OCI-LY3 (cell line): ENCODE measurements at regions not wholly inside any gene's neighbourhood (a gene's known extent, or its start where the extent isn't known, plus 50 kb on each side); places are given as distances from the start of the nearest gene placed in this dataset.

ENCODE experiments used
- CTCF ChIP-seq: fragments of 200-600, 300-600 bp; sonication (generic); IDR thresholded peaks from 2 replicates; pipeline ENCODE4 v1.5.1; 2014; ENCODE audit warnings: antibody characterized with exemption, low read length, low read depth
- EZH2phosphoT487 ChIP-seq: fragments of 200-600 bp; shearing (Covaris generic); IDR thresholded peaks from 2 replicates; pipeline ENCODE4 v1.6.1; 2018; ENCODE audit warnings: antibody characterized with exemption, mixed run types, low read depth

DNA sequence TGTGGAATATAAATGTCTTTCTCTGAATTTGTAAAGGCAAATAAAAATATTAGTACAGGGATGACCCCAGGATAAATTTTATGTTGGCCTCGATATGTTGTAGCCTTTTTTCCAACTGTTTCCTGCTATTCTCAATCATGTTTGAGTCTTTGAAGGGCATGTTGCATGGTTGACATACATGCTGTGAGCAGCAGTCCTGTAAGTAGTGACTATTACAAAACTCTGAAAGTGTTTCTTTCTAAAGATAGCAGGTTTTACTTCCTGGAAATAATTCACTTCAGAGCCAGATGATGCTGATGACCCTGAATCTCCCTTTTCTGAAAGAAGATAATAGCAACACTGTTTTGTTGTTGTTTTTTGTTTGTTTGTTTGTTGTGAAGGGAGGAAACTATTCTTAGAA is 393.0 kb upstream of the GNPDA2 start:
- TF ChIP-seq EZH2phosphoT487 (no peak), CTCF (no peak)
